B cell (primary cell): ENCODE measurements at regions not wholly inside any gene's neighbourhood (a gene's known extent, or its start where the extent isn't known, plus 50 kb on each side); places are given as distances from the start of the nearest gene placed in this dataset.
"Not testable (repeated sequence)": the region's sequence is repeated elsewhere in the genome, so short reads cannot be mapped to it uniquely, and the experiment has no call there.

ENCODE experiments used
- CTCF ChIP-seq: fragments of 200-600 bp; IDR thresholded peaks from one replicate; pipeline ENCODE4 v1.8.0; 2022; ENCODE audit warnings: antibody characterized with exemption, mild to moderate bottlenecking
- EZH2 ChIP-seq: IDR thresholded peaks from 2 replicates; pipeline ENCODE4 v1.6.1; 2012; ENCODE audit warnings: borderline replicate concordance, low read depth, mild to moderate bottlenecking, moderate library complexity, low read length; ENCODE audit not compliant: insufficient read depth, poor library complexity, severe bottlenecking

GRCh38 chr21:9778541-9778940 lies 742.8 kb upstream of the TPTE start:
- TF ChIP-seq CTCF, EZH2: not testable (repeated sequence)
